ENCODE measurements at regions not wholly inside any gene's neighbourhood (a gene's known extent, or its start where the extent isn't known, plus 50 kb on each side); places are given as distances from the start of the nearest gene placed in this dataset.

DNA sequence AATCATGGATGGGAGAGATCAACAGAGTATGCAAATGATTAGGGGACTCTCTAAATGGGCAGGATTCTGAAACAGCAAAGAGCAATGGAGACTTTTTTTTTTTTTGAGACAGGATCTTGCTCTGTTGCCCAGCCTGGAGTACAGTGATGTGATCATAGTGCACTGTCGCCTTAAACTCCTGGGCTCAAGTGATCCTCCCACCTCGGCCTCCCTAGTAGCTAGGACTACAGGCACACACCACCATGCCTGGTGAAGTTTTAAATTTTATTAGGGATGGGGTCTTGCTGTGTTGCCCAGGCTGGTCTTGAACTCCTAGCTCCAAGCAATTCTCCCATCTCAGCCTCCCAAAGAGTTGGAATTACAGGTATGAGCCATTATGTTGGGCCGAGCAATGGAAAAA is 255.0 kb upstream of the ZFHX3 start:
- no peaks in the 10 kb centered on the region for H3K36me3 ChIP-seq (ENCODE audit: control insufficient read depth in 2 of 2, extremely low read depth in 1 of 2, insufficient read depth in 2 of 2, low read length in 2 of 2)
- no peaks in the 10 kb centered on the region for H3K27me3 ChIP-seq (ENCODE audit: control insufficient read depth, extremely low read depth, insufficient read depth, low read length)
- no peak for FAIRE-seq
- H3K9me3 ChIP-seq (ENCODE audit: control insufficient read depth, low read depth, low read length): no peaks in the 10 kb centered on the region
- dilution Hi-C loops (cut with MboI; ENCODE audit: extremely low pct_ligation_motif_present, low sequenced_read_pairs): no loop called here
- no peak overlapping the region for H3K4me3 ChIP-seq (ENCODE audit: control insufficient read depth in 2 of 3, extremely low read depth in 1 of 3, insufficient read depth in 2 of 3, low read depth in 1 of 3, low read length in 3 of 3)
- H4K20me1 ChIP-seq (ENCODE audit: control insufficient read depth, extremely low read depth, insufficient read depth, low read length): no peaks in the 10 kb centered on the region
- no peak overlapping the region for H3K9ac ChIP-seq (ENCODE audit: control insufficient read depth, extremely low read depth, insufficient read depth, low read length)
- H3K27ac ChIP-seq (ENCODE audit: control insufficient read depth, insufficient read depth, low read length): no peak overlapping the region
- no peak for DNase-seq (ENCODE audit: low read depth, low spot score)
- H3K4me1 ChIP-seq (ENCODE audit: control insufficient read depth, extremely low read depth, insufficient read depth, low read length): no peaks in the 10 kb centered on the region
- no peak overlapping the region for H3K4me2 ChIP-seq (ENCODE audit: control insufficient read depth, extremely low read depth, insufficient read depth, low read depth, low read length)
- H3K79me2 ChIP-seq (ENCODE audit: control insufficient read depth, insufficient read depth, low read length): no peaks in the 10 kb centered on the region
- no peaks in the 10 kb centered on the region for H3K9me1 ChIP-seq (ENCODE audit: control insufficient read depth, extremely low read depth, insufficient read depth, low read length)
- no peak overlapping the region for H2AFZ ChIP-seq (ENCODE audit: control insufficient read depth, low read length)
- no peak for TF ChIP-seq EZH2 (IDR thresholded peaks at IDR 0.05; ENCODE audit: low read length)
- no peak for TF ChIP-seq CTCF (optimal IDR thresholded peaks at IDR 0.05 in 1 of 3, IDR thresholded peaks at IDR 0.05 in 1 of 3, conservative IDR thresholded peaks at IDR 0.05 in 1 of 3; ENCODE audit: extremely low read depth in 1 of 3, insufficient read depth in 2 of 3, low read length in 3 of 3)

DNA sequence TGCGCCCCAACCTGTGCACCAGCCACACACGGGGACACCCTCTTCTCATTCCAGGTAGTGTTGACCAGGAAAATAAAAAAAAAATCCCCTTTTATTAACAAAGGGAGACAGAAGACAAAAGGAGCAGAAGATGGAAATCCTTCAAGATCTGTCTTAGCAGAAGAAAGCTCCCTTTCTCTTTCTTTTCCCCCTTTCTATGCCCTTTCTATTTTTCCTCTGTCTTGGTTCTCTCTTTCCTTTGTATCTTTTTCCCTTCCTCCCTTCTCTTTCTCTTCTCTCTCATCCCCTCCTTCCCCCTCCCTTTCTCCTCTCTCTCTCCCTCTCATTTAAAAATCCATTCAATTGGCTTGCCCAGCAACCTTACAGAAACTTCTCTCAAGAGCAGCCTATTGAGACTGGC is 254.1 kb upstream of the ZFHX3 start:
- Histone ChIP-seq H2AFZ (ENCODE audit: control insufficient read depth, low read length) (no peak overlapping the region), H3K9me3 (ENCODE audit: control insufficient read depth, low read depth, low read length) (no peaks in the 10 kb centered on the region), H3K27ac (ENCODE audit: control insufficient read depth, insufficient read depth, low read length) (no peak overlapping the region), H3K4me2 (ENCODE audit: control insufficient read depth, extremely low read depth, insufficient read depth, low read depth, low read length) (no peak overlapping the region), H3K36me3 (ENCODE audit: control insufficient read depth in 2 of 2, extremely low read depth in 1 of 2, insufficient read depth in 2 of 2, low read length in 2 of 2) (no peaks in the 10 kb centered on the region), H3K9ac (ENCODE audit: control insufficient read depth, extremely low read depth, insufficient read depth, low read length) (no peak overlapping the region), H4K20me1 (ENCODE audit: control insufficient read depth, extremely low read depth, insufficient read depth, low read length) (no peaks in the 10 kb centered on the region), H3K9me1 (ENCODE audit: control insufficient read depth, extremely low read depth, insufficient read depth, low read length) (no peaks in the 10 kb centered on the region), H3K27me3 (ENCODE audit: control insufficient read depth, extremely low read depth, insufficient read depth, low read length) (no peaks in the 10 kb centered on the region), H3K79me2 (ENCODE audit: control insufficient read depth, insufficient read depth, low read length) (no peaks in the 10 kb centered on the region), H3K4me3 (ENCODE audit: control insufficient read depth in 2 of 3, extremely low read depth in 1 of 3, insufficient read depth in 2 of 3, low read depth in 1 of 3, low read length in 3 of 3) (no peak overlapping the region), H3K4me1 (ENCODE audit: control insufficient read depth, extremely low read depth, insufficient read depth, low read length) (no peaks in the 10 kb centered on the region)
- dilution Hi-C loops (cut with MboI; ENCODE audit: extremely low pct_ligation_motif_present, low sequenced_read_pairs): no loop called here
- TF ChIP-seq EZH2 (IDR thresholded peaks at IDR 0.05; ENCODE audit: low read length) (no peak), CTCF (optimal IDR thresholded peaks at IDR 0.05 in 1 of 3, IDR thresholded peaks at IDR 0.05 in 1 of 3, conservative IDR thresholded peaks at IDR 0.05 in 1 of 3; ENCODE audit: extremely low read depth in 1 of 3, insufficient read depth in 2 of 3, low read length in 3 of 3) (no peak)
- DNase-seq (ENCODE audit: low read depth, low spot score) (no peak), FAIRE-seq (no peak)

Data from keratinocyte (primary cell).